Upper lobe of left lung (tissue), 6 donors: ENCODE measurements at regions not wholly inside any gene's neighbourhood (a gene's known extent, or its start where the extent isn't known, plus 50 kb on each side); places are given as distances from the start of the nearest gene placed in this dataset.

ENCODE experiments used
- ATAC-seq, 2 donors: fragments of 200-7000 bp; cut with Tn5 transposase; one replicate each; pipeline ENCODE4 v1.9.1; 2022; ENCODE audit warnings: mild to moderate bottlenecking in 2 of 2, moderate library complexity in 2 of 2; ENCODE audit not compliant: low FRiP score in 2 of 2
- DNase-seq, 2 donors: peaks; one replicate each; pipeline ENCODE4 v3.0.0-alpha.2; 2019 to 2020
- H3K27ac ChIP-seq, 4 donors: fragments of 200-600 bp; sonication (generic); one replicate each; pipeline ENCODE4 v1.5.1; 2016 to 2019
- H3K27me3 ChIP-seq, 4 donors: fragments of 200-600 bp; sonication (generic); one replicate each; pipeline ENCODE4 v1.5.1; 2017 to 2019
- H3K36me3 ChIP-seq, 4 donors: fragments of 200-600 bp; sonication (generic); one replicate each; pipeline ENCODE4 v1.5.1; 2016 to 2019
- H3K4me1 ChIP-seq, 4 donors: fragments of 200-600 bp; sonication (generic); one replicate each; pipeline ENCODE4 v1.5.1; 2018 to 2019
- H3K4me3 ChIP-seq, 4 donors: fragments of 200-600 bp; sonication (generic); one replicate each; pipeline ENCODE4 v1.5.1; 2017 to 2019; ENCODE audit warnings: mild to moderate bottlenecking in 2 of 4, moderate library complexity in 1 of 4
- H3K9me3 ChIP-seq, 4 donors: fragments of 200-600 bp; sonication (generic); one replicate each; pipeline ENCODE4 v1.5.1; 2018 to 2019
- EP300 ChIP-seq, 4 donors: sonication (generic); formaldehyde crosslinking; IDR thresholded peaks; one replicate each; pipeline ENCODE4 v1.5.1; 2017; ENCODE audit warnings: antibody characterized with exemption in 4 of 4, control low read depth in 2 of 4
- POLR2A ChIP-seq, 4 donors: fragments of 450-650 bp; IDR thresholded peaks; one replicate each; pipeline ENCODE4 v1.5.1; 2016 to 2017; ENCODE audit warnings: antibody characterized with exemption in 4 of 4, mild to moderate bottlenecking in 2 of 4
- POLR2AphosphoS5 ChIP-seq, 2 donors: sonication (generic); formaldehyde crosslinking; IDR thresholded peaks; one replicate each; pipeline ENCODE4 v1.5.1; 2017; ENCODE audit warnings: antibody characterized with exemption in 2 of 2
- WGBS, 2 donors: methylation state at CpG; one replicate each; pipeline ENCODE4 v1.1.5; 2017 to 2018; 5-methylcytosine and 5-hydroxymethylcytosine counted together
- TF ChIP-seq, protein P1 (sequence below), 6 experiments: fragments of 450-650 bp in 4 of 6; fragments of 200-600 bp in 2 of 6; sonication (generic) in 2 of 6; IDR thresholded peaks; one replicate each; pipeline ENCODE4 v1.5.1; 2016 to 2019; ENCODE audit warnings: antibody characterized with exemption in 6 of 6
- donor health status: DM: no; HTN: no; CAD: no; lungs with moderate emphysema.
- donor health status: DM: no; HTN: yes; CAD: no; lungs with severe emphysema.

GRCh38 chr2:41764919-41765318, 282.9 kb upstream of the PKDCC start:
- WGBS, 2 donors, result 64 to 65% methylated on average over 2 of the region's 2 CpGs
- ATAC-seq (no peak), DNase-seq (no peak)
- Histone ChIP-seq H3K4me3 (no peak overlapping the region), H3K9me3 (no peaks in the 10 kb centered on the region), H3K4me1 (no peaks in the 10 kb centered on the region), H3K27me3 (no peaks in the 10 kb centered on the region), H3K27ac (no peak overlapping the region), H3K36me3 (no peaks in the 10 kb centered on the region)
- TF ChIP-seq POLR2A (IDR thresholded peaks at IDR 0.05) (no peak), EP300 (IDR thresholded peaks at IDR 0.05) (no peak), POLR2AphosphoS5 (IDR thresholded peaks at IDR 0.05) (no peak)
- TF ChIP-seq, protein P1, sequence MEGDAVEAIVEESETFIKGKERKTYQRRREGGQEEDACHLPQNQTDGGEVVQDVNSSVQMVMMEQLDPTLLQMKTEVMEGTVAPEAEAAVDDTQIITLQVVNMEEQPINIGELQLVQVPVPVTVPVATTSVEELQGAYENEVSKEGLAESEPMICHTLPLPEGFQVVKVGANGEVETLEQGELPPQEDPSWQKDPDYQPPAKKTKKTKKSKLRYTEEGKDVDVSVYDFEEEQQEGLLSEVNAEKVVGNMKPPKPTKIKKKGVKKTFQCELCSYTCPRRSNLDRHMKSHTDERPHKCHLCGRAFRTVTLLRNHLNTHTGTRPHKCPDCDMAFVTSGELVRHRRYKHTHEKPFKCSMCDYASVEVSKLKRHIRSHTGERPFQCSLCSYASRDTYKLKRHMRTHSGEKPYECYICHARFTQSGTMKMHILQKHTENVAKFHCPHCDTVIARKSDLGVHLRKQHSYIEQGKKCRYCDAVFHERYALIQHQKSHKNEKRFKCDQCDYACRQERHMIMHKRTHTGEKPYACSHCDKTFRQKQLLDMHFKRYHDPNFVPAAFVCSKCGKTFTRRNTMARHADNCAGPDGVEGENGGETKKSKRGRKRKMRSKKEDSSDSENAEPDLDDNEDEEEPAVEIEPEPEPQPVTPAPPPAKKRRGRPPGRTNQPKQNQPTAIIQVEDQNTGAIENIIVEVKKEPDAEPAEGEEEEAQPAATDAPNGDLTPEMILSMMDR (IDR thresholded peaks at IDR 0.05), result no peak

- 52 to 55% methylated on average over 6 of the region's 6 CpGs for WGBS, 2 donors
- Histone ChIP-seq H3K9me3 (no peaks in the 10 kb centered on the region), H3K27ac (no peak overlapping the region), H3K27me3 (no peaks in the 10 kb centered on the region), H3K4me3 (no peak overlapping the region), H3K4me1 (no peaks in the 10 kb centered on the region), H3K36me3 (no peaks in the 10 kb centered on the region)
- DNase-seq, result no peak
- no peak for ATAC-seq
- TF ChIP-seq POLR2AphosphoS5 (IDR thresholded peaks at IDR 0.05), result no peak
- TF ChIP-seq, protein P1 (IDR thresholded peaks at IDR 0.05), result no peak
- no peak for TF ChIP-seq POLR2A (IDR thresholded peaks at IDR 0.05)
- TF ChIP-seq EP300 (IDR thresholded peaks at IDR 0.05), result no peak
These were observed 279.5 kb upstream of the PKDCC start for GRCh38 chr2:41768310-41768709.

DNA sequence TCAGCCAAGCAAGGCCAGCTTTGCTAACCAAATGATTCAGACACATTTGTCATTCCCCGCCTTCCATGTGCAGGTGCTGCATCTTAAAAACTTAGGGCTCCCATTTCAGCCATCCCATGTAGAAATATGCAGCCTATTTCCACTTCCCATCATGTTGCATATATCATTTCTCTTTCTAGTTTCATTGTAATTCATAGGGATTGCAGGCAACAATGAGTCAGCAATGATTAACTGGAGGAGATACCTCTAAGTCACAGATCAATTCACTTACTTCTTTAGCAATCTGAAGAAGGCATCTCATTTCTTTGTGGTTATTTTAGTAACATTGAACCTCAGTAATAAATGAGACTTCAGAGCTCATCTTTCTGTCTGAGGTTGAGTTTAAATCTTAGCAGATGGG, 276.1 kb upstream of the PKDCC start:
- ATAC-seq (no peak), DNase-seq (no peak)
- WGBS, 2 donors, result 88 to 92% methylated on average over 1 of the region's 1 CpG
- no peaks in the 10 kb centered on the region for H3K9me3 ChIP-seq
- no peaks in the 10 kb centered on the region for H3K4me1 ChIP-seq
- no peaks in the 10 kb centered on the region for H3K36me3 ChIP-seq
- H3K27ac ChIP-seq, result no peak overlapping the region
- H3K27me3 ChIP-seq, result no peaks in the 10 kb centered on the region
- H3K4me3 ChIP-seq, result no peak overlapping the region
- TF ChIP-seq, protein P1 (IDR thresholded peaks at IDR 0.05), result no peak
- TF ChIP-seq POLR2AphosphoS5 (IDR thresholded peaks at IDR 0.05), result no peak
- TF ChIP-seq EP300 (IDR thresholded peaks at IDR 0.05), result no peak
- TF ChIP-seq POLR2A (IDR thresholded peaks at IDR 0.05), result no peak

DNA sequence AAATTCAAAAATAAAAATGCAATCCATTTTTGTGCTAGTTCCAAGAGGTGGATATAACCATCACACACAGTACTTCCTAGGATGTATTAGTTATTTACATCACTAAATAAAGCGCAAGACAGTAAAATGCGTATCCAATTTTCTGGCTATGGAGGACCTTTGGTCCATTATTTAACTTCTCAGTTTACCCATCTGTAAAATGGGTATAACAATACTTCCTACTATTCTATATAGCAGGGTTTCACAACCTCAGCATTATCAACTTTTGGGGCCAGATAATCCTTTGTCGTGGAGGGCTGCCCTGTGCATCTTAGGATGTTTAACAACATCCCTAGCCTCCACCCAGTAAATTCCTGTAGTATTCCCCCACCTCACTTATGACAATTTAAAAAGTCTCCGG, 275.1 kb upstream of the PKDCC start:
- no peaks in the 10 kb centered on the region for H3K27me3 ChIP-seq

More for the DNA sequence above, 275.1 kb upstream of the PKDCC start:
- DNase-seq, result no peak
- no peak for TF ChIP-seq POLR2A (IDR thresholded peaks at IDR 0.05)
- TF ChIP-seq, protein P1 (IDR thresholded peaks at IDR 0.05), result no peak
- no peak for TF ChIP-seq POLR2AphosphoS5 (IDR thresholded peaks at IDR 0.05)
- no peak for TF ChIP-seq EP300 (IDR thresholded peaks at IDR 0.05)
- Histone ChIP-seq H3K4me3 (no peak overlapping the region), H3K4me1 (no peaks in the 10 kb centered on the region), H3K36me3 (no peaks in the 10 kb centered on the region), H3K9me3 (no peaks in the 10 kb centered on the region), H3K27ac (no peak overlapping the region)
- ATAC-seq, result no peak
- WGBS, 2 donors, result 95% methylated on average over 4 of the region's 4 CpGs
